GM19372 (cell line): ENCODE measurements at regions not wholly inside any gene's neighbourhood (a gene's known extent, or its start where the extent isn't known, plus 50 kb on each side); places are given as distances from the start of the nearest gene placed in this dataset.

Experiments used
- ATAC-seq: cut with Tn5 transposase; IDR thresholded peaks from one replicate; pipeline ENCODE4 v1.9.1; 2021; ENCODE audit warnings: mild to moderate bottlenecking, low read depth, moderate library complexity; ENCODE audit not compliant: unreplicated experiment

DNA sequence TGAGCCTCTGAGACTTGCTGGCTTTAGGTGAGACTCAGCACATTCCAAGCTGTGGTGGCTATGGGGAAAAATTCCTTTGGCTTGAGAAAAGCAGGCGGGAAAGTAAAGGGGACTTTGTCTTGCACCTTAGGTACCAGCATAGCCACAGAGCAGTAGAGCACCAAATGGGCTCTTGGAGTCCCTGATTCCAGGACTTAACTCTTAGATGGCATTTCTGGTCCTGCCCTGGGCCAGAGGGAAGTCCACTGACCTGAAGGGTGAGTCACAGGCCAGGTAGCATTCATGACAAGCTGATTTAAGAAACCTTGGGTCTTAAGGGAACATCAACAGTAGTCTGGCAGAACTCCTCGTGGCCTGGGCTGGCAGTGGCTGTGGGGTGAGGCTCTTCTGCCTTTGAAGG, 344.7 kb downstream of the DUSP10 start:
- ATAC-seq, result no peak

DNA sequence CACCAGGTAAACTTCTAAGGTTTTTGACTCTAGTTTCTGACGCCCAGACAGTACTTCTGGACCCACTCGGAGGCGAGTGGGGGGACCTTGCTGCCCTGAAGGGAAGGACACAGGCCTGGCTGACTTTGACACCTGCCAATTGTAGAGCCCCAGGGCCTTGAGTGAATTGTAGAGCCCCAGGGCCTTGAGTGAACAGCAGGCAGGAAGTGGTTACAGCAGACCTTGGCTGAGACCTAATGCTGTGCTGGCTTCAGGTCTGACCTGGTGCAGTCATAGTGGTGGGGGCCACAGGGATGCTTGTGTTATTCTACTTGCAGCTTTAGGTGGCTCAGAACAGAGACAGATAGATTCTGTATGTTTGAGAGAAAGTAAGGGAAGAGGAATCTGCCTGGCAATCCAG, 344.3 kb downstream of the DUSP10 start:
- no peak for ATAC-seq

DNA sequence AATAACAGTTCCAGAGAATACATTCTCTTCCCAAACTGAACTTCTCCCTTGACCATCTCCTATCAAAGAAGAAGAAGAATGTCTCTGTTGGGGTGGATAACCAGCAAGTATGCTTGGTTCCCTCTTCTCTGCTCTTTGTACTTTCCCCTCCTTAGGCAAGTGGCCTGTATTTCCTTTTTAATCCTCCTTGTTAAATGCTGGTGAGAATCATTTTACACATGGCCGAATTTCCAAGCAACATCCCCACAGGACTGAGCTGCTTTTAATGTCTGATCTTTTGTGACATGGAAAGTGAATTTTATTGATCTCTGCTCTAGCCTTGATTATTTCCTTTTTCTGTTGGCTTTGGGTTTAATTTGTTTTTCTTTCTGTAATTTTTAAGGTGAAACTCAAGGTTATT, 336.7 kb downstream of the DUSP10 start:
- ATAC-seq, result no peak

DNA sequence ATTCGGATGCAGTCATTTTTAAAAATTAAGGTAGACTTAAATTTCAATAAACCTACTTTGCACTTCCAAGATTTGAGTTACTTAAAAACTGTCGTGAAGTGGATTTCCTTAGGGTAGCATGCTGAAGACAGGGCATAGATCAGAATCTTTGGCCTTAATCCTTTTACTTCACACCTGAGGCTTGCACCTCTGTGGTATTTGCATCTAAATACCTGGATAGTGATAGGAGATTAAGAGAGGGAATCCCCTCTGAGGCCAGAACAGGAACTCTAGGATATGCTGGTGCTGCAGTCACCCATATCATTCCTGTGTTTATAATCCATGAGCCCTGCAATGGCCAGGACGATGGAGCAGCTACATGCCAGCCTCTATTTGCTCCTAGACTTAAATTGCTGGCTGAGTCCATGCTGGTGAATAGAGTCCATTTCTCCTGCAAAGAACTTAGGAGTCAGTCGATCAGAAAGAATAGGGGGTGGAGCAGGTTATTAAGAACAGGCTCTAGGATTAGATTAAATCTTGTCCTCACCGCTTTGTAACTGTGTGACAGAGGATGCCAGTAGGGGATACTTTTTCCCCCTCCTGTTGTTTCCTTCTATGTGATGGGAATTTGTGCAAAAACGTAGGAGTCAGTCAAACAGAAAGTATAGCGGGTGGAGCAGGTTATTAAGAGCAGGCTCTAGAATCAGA, 333.6 kb downstream of the DUSP10 start:
- ATAC-seq, result no peak

DNA sequence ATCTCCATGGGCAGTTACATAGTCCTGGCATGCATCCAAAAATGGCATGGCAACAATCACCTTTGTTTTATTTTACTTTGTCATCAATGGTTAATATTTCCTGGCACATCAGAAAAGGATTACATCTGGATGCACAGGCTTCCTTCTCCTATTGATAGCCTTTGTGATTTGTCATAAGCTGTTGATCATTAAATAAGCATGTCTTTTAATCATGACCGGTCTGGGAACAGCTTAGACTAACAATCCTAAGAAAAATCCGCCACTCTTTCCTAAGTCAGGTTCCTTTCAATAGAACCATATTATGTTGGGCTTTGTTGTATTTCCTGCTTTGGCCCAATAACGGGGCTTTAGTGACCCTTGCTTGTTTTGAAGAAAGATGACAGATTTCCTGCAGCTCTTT, 330.6 kb downstream of the DUSP10 start:
- ATAC-seq, result no peak

DNA sequence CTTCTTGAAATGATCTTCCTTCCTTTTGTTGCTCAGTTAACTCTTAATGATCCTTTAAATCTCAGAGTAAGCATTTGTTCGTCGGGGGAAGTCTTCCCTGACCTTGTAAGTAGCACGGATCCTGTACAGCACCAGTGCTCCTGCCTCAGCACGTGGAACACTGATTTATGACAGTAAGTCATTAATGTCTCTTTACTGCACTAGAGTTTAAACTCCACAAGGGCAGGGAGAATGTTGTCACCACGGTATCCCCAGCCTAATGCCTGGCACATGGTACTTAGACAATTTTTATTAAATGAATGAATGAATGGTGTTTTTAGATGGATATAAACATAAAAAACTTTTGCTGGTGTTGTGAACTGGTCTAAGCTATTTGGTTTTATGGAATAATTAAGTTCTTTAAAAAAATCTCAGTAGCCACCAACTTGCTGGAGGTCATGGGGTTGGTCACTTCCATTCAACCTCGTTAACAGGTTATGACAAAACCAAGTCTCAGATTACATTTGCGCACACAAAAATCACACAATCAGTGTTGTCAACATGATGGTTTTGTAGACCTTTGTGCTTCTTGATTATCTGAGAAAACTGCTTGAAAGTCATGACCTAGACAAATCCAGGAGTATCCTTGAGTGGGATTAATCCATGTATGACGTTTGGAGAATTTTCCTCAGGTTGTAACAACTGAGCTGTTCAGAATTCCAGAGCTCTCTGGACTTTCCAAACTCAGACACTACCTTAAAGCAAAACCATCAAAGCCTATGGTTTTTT, 326.9 kb downstream of the DUSP10 start:
- ATAC-seq, result no peak

DNA sequence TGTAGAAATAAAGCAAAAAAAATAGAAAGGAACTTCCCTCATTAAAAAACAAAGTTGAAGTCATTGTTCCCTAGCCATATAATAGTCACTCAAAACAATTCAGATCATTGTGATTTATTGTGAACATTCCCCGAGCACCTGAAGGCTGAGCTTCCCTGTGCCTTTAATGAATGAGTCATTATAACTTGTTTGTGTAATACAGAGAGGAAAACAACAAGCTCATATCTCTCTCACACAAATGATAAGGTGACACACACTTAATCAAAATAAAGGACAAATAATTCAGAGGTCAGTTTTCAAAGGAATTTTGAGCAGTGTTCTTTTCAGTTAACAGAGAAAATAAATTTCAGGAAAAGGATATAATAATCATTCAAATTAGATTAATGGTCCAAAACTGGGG, 326.2 kb downstream of the DUSP10 start:
- ATAC-seq, result no peak

DNA sequence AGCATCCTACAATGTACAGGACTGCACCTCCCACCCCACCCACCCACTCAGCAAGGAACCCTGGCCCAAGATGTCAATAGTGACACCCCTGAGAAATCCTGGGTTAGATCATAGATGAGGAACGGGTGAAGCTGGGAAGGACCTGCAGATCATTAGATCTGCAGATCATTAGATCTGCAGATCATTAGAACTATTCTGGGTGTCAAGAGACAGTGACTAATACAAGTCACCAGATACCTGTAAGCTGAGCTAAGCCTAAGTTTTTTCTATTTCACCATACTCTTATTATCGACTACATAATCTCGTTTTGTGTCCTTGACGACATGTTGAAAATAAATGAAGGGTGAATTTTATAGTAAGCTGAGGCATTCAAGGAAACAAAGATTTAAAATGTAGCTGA, 325.7 kb downstream of the DUSP10 start:
- no peak for ATAC-seq

DNA sequence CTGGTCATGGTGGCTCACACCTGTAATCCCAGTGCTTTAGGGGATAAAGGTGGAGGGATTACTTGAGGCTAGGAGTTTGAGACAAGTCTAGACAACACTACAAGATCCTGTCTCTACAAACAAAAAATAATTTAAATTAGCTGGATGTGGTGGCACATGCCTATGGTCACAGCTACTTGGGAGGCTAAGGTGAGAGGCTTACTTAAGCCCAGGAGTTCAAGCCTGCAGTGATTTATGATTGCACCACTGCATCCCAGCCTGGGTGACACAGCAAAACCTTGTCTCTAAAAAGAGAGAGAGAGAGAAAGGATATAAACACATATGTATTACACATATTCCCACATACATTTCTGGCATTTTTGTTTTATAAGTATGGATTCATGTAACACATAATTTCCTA, 325.2 kb downstream of the DUSP10 start:
- ATAC-seq, result no peak

DNA sequence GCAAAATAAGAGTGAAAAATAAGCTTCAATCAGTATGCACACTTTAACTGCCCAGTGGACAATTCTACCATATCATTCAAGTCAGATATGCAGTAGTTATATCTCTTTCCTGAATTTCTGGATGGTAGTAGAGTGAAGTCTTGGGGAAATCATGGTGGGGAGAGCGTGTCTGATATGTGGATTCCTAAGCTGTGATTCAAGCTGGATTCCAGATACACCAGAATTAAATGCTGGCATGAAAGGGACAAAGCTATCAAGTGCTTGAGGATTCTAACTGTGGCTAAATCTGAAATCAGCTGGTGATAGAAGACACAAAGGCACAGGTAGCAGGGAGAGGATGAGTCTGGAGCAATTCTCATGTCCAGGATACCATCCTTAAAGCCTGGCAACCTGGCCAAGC, 323.5 kb downstream of the DUSP10 start:
- ATAC-seq, result no peak

DNA sequence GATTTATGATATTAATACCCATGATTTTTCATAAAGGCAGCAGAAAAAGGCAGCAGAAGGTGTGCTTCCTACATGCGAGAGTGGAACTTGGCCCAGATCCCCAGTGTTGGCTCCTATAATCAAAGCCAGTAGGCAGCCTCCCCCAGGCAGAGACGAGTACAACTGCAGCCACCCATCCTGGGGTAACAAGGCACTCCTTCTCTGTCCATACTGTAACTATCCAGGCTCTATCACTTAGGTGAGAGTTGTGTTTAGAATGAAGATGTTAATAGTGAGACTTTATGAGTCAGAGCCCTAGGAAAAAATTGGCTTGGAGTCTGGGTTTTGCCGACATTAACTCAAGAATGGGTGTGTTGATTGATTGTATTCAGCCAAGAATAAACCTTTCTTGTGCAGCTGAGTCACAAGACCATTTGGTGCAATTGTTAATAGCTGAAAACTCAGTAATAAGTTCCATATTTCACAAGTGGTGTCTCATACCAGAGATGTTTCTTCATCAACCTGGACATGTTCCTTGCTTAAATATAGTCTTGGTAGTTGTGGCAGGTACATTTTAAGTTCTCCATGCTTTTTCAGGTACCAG, 322.3 kb downstream of the DUSP10 start:
- ATAC-seq, result no peak

DNA sequence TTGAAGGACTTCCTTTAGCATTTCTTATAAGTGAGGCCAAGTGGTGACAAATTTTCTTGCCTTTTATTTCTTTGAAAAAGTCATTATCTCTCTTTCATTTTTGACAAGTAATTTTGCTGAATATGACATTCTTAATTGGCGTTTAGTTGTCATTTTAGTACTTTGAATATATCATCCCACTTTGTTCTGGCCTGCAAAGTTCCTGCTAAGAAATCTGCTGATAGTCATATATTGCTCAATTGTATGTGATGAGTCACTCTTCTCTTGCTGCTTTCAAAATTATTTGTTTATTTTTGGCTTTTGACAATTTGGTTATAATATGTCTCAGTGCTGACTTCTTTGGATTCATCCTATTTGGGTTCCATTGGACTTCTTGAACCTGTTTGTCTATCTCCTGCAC, 312.6 kb downstream of the DUSP10 start:
- no peak for ATAC-seq

DNA sequence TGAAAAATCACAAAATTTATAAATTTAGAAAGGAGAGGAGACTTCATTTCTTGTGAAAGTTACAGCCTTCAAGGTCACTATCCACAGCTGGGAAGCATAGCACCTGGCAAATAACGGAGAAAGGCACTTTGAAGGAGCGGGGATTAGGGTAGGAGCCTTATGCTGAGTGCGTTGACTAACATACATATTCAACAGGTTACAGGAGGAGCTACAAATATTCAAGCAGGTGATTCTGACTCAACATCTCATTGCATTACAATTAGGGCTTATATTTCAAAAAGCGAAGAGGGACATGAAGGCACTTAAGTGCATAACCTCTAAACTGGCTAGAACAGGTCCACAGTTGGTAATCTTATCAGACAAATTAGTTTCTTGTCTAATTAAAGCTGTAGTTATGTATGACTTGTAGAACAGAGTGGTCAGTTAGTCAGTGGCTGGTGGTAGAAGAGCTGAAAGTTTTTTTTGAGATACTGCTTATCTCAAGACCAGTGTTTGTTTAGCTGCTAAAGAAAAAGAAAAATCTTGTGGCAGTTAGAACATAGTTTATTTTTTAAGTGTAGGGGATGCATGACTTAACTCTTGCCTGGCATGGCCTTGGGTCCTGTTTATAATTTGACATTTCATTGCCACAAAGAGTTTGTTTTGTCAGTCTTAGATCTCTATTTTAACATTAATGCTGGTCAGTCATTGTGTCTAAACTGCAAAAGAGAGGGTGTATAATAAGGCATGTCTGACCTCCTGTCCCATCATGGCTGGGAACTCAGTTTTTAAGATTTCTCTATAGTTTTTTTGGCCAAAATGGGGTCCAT, 311.5 kb downstream of the DUSP10 start:
- no peak for ATAC-seq

DNA sequence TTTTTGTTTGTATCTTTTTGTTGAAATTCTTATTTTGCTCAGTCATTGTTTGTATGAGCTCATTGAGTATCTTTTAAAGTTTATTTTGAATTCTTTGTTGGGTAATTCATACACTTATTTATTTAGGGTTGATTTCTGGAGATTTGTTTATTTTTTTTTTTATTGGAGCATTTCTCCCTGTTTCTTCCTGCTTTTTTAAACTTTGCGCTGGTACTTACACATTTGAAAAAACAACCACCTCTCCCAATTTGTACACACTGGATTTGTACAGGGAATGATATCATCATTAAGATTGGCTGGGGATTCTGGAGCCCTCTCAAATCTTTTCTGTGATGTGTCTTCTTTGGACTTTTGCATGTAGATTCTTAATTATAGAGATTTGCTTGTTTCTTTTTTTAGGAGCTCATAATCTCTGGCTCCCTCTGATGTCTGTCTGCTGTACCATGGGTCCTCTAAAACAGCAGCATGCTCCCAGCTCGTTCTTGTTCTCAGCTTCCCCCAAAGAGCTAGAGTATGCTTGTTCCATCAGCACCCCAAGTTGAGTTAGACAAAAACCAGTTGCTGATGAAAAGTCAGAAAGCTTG, 310.7 kb downstream of the DUSP10 start:
- ATAC-seq, result no peak

DNA sequence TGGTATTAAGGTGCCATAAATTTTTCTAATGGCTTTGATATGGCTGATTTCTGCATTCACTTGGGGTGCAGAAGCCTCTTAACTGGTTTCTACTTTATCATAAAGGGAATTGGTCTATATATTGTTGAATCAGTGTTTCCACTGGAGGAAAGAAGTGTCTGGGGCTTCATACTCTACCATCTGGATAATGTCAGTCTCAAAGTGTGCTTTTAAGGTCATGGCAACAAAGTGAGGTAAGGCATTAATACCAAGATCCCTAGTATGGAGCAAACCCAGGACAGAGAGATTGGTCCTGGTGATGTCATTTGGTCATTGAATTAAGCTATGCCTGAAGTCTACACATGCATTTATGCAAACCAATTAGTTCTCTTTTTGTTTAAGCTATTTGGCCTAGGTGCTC, 309.9 kb downstream of the DUSP10 start:
- no peak for ATAC-seq

DNA sequence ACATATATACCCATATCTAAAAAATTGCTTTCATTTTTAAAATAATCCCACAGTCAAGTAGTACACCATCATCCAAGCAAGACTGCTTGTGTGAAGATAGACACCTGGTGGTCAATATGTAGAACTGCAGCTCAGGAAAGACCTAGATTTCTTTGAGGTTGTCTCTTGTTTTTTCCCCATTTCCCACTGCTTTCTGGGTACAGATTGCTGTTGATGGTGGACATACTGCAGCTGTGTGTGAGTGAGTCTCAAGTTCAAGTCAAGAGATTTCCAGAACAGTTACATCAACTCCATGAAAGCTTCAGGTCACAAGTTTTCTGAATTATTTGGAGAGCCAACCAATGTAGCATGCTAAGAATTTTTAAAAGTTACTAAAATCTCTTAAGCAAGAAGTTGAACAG, 306.4 kb downstream of the DUSP10 start:
- ATAC-seq, result peak; percentile 60

DNA sequence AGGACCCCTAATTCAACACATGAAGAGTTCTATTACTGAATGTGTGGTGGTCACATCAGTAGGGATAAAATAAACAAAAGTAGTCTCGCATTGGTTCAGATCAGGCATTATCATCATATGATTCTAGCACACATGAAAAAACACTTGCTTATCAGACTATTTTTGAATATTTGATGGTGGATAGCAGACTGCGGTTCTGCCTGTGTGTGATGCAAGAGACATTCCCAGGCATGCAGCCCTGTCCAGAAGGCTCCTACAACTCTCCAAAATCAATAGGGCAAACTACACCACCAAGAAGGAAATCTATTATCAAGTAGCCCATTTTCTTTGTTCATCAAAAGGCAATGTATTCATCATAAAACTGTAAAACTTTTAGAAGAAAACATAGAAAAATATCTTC, 304.7 kb downstream of the DUSP10 start:
- no peak for ATAC-seq

DNA sequence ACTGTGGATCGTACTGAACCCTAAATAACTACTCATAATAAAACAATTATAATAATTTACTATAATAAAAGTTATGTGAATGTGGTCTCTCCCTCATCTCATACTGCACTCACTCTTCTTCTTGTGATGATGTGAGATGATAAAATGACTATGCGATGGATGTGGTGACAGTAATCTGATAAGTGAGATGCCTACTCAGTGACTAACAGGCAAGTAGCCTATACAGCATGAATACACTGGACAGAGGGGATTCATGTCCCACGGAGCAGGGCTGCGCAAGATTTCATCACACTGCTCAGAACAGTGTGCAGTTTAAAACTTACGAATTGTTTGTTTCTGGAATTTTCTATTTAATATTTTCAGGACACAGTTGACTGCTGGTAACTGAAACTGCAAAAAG, 304.0 kb downstream of the DUSP10 start:
- no peak for ATAC-seq

DNA sequence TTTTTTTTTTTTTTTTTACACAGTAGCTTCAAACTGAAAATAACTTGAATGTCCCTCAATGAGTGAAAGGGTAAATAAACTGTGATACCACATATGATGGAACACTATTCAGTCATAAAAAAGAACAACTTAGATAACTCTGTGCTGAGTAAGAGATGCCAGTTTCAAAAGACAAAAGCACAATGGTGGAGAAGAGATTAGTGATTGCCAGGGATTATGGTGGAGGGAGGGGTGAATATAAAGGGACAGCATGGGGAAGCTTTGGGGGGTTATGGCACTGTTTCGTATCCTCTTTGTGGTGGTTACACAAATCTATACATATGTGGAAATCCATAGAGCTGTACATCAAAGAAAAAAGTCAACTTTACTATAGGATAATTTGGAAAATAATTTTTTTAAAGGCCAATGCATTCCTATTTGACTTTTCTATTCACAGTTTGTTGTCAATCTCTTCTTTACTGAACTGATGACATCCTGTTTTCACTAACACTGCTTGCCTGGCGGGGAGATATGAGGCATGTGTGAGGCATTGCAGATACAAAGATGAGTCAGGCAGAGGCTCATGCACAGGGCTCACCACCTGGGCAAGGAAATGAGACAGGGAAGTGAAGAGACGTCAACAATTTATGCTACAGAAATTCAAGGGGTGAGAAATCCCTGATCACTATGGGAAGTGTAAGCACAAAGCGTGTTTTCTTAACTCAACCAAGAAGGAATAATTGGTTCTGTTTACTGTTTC, 302.7 kb downstream of the DUSP10 start:
- ATAC-seq, result peak; percentile 61
